ENCODE measurements at regions not wholly inside any gene's neighbourhood (a gene's known extent, or its start where the extent isn't known, plus 50 kb on each side); places are given as distances from the start of the nearest gene placed in this dataset.

DNA sequence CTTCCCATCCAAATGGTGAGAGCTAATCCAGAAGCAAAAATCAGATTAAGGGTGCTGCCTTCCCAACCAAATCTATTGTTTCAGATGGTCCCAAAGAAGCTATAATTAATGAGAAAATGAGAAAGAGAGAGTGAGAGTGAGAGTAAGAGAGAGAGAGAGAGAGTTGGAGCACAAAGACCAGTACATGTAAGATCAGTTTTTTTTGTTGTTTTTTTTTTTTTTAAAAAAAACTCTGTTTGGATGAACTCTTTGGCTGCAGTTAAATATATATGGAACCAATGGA is 305.6 kb downstream of the PTEN start:
- DNase-seq (ENCODE audit: low read depth): no peak

DNA sequence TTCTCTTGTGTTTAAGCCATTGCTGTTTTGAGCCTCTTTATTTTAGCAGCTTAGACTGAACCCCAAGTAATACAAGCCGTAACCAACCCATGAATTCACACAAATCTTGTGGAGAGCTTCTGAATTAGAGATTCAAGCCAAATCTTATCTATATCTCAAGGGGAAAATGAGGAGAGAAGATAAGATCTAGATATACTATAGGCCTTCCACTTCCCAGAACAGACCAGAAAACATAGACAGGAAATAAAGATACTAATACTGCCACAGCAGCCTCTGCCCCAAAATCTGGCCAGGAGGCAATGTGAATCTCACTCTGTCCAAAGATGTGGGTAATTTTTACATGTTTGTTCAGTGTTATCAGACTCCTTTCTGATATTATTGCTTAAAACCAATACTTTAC is 307.2 kb downstream of the PTEN start:
- DNase-seq (ENCODE audit: low read depth): no peak

GRCh38 chr10:88172159-88172558 is 308.7 kb downstream of the PTEN start:
- no peak for DNase-seq (ENCODE audit: low read depth)

DNA sequence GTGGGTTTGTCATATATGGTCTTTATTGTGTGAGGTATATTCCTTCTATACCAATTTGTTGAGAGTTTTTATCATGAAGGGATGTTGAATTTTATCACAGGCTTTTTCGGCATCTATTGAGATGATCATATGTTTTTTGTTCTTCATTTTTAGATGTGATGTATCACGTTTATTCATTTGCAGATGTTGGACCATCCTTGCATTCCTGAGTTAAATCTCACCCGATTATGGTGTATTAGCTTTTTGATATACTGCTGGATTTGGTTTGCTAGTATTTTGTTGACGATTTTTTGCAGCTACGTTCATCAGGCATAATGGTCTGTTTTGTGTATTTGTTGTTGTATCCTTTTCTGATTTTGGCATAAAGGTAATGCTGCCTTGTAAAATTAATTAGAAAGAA is 311.0 kb downstream of the PTEN start:
- no peak for DNase-seq (ENCODE audit: low read depth)

DNA sequence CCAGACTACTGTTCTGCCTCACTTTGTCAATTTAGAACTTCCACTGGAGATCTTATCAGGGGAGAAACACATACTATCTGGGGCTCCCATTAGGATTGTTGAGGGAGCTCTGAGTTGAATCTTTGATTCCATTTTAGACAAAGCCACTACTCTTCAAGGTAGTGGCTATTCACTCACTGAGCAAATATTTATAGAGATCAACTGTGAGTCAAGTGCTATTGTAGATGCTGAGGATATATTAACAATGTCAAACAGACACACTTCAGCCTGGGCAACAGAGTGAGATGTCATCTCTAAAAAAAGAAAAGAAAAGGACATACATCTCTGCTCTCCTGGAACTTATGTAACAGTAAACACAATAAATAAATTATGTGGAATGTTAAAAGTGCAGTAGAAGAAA is 315.3 kb downstream of the PTEN start:
- DNase-seq (ENCODE audit: low read depth): no peak

- no peak for DNase-seq (ENCODE audit: low read depth)
Observed at GRCh38 chr10:88179831-88180230, 316.4 kb downstream of the PTEN start.

GRCh38 chr10:88181902-88182600 is 318.6 kb downstream of the PTEN start:
- DNase-seq (ENCODE audit: low read depth): no peak

DNA sequence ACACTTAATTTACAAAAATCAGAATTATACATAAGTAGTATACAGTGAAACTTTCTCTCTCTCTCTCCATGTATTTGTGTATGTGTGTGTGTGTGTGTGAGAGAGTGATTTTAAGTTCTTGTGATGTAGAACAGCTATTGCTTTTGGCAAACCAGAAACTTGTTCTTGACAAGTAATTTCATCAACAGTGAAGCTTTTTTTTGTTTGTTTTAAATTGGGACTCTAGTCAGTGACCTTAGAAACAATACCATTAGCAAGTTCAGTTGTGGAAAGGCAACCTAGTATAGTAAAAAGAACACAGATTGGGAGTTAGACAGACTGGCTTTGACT is 319.1 kb downstream of the PTEN start:
- DNase-seq (ENCODE audit: low read depth): no peak

GRCh38 chr10:88184543-88185297 is 321.3 kb downstream of the PTEN start:
- DNase-seq (ENCODE audit: low read depth): no peak

GRCh38 chr10:88185830-88186229 is 322.4 kb downstream of the PTEN start:
- DNase-seq (ENCODE audit: low read depth): no peak

DNA sequence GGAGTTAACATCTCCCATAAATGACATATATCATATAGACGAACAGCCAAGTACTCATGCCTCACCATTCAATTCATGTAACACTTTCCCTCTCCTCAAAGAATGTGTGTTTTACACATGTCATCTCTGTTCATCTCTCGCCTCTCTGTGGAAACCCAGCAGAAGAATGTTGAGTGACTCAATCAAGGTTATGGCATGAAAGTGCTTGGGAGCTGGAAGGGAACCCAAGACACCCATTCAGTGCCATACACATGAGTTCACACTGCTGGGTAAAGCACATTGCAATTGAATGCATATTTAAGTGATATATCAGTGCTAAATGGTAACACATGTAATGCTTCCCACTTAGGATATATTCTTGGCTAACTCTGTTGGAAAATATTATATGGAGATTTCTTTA is 322.9 kb downstream of the PTEN start:
- DNase-seq (ENCODE audit: low read depth): no peak

GRCh38 chr10:88187472-88187871 is 324.0 kb downstream of the PTEN start:
- no peak for DNase-seq (ENCODE audit: low read depth)

DNA sequence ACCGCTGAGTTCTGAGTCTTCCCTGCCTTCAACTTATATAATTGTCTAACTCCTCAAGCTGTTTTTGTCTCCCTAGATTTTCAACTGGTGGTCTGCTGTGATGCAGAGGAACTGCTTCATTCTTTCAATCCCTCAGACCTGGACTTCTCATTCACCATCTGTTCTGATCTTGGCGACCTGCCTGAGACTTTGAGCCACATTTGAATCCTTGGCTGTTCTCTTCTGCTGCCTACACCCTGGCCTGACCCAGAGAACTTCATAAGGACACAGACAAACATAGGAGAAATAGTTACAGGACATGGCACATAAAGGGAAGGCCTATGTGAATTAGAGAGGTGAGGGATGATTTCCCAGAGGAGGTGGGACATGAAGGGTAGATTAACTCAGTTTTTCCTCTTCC is 326.7 kb downstream of the PTEN start:
- DNase-seq (ENCODE audit: low read depth): no peak

GRCh38 chr10:88190540-88191235 is 327.3 kb downstream of the PTEN start:
- no peak for DNase-seq (ENCODE audit: low read depth)

DNA sequence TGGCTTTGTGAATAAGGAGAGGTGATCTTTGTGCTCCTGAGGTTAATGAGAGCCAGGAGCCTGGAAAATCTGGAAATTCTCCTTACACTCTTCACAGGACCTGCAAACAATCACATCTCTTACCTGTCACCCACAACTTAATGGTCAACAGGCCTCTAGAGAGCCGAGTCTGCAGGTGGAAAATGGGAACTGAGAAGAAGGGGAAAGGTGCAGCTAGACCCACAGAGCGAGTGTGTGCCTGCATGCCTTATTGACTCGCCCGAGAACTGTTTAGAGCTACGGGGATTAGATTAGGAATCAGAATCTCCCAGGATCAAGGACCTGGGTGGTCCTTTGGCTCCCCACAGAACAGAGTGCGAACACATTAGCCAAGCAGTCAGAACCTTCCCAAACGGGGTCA is 329.6 kb downstream of the PTEN start:
- no peak for DNase-seq (ENCODE audit: low read depth)

- peak; percentile 8 for DNase-seq (ENCODE audit: low read depth)
Observed at GRCh38 chr10:88194041-88194887, 330.8 kb downstream of the PTEN start.

- DNase-seq (ENCODE audit: low read depth): no peak
Observed at GRCh38 chr10:88194961-88195367, 331.5 kb downstream of the PTEN start.

- DNase-seq (ENCODE audit: low read depth): no peak
Observed at GRCh38 chr10:88195841-88196240, 332.4 kb downstream of the PTEN start.

GRCh38 chr10:88196291-88196690 is 332.9 kb downstream of the PTEN start:
- DNase-seq (ENCODE audit: low read depth): no peak

DNA sequence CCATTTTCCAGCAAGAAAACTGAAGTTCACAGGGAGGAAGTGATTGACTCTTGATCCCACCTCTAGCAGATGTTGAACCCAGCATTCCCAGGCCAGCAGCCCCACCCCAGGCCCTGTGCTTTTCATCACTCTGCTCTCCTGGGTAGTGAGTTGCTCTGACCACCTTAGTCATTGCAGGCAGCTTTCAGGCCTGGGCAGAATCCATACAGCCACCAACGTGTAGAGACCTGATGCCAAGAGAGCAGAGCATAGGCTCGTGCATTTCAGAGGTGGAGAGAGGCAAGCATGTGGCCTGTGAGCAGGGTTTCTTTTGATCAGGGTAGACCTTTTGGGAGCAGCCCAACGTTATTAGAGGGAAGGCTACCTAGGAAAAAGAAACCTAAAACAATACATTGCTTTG is 334.6 kb downstream of the PTEN start:
- no peak for DNase-seq (ENCODE audit: low read depth)

DNA sequence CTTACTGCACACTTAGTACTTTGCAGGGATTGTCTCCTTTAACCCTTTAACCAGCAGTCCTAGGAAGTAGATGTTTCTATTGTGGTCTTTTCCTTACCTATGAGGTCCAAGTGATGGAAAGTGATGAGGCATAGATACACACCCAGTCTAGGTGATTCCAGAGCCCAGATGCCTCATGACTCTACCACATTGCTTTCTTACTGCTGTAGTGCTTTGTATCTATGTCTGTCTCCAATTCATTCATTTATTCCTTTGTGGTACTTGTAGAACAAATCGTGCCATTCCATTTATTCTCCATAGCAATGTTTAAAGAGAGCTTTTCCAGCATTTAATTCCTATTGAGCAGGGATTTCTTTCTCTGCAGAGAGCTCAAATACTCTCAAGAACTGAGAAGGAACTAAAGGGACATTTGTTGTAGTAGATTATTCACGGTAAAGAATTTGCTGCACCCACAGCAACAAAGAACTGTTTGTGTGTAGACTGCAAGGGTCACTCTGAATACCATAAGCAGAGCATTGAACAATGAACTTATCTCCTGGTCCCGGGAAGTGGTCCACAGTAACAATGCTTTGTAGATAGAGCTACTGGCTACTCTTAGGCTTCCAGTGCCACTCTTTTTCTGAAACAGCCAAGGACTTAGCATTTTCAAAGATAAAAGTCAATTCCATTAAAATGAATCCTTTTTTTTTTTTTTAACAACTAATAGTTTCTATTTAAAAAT is 337.0 kb downstream of the PTEN start:
- DNase-seq (ENCODE audit: low read depth): no peak

DNA sequence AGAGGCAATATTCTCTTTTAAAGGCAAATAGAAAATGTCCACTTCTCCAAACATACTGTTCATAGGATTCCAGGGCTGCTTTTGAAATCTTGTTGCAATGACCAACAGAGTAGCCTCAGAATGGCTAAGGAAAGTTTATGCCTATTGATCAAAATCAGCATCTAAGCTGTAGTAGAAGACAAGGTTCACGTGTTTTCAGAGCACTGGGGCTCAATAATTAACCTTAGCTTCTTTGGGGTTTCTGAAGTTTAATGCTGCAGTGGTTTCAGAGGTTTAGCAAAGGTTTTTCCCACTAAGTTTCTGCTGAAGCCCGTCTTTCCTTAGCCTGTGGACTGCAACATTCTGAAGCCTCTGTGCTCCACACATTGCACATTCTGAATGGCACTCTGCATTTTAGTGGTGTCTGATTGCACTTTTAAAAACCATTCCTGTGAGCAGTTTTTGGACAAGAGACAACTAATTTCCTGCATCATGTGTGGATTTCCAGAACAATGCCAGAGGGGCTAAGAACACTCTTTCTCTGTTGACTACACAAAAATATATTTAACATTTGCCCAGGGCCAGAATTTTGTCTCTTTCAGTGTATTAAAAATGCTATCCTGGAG is 342.5 kb downstream of the PTEN start:
- no peak for DNase-seq (ENCODE audit: low read depth)

All from stimulated activated CD8-positive, alpha-beta memory T cell treated with anti-CD3 and anti-CD28 coated beads, Interleukin-12 subunit alpha, Interleukin-12 subunit beta, amount 100 ng/mL, for 4 hours (primary cell).